Parathyroid adenoma (tissue), 2 donors: ENCODE measurements at regions not wholly inside any gene's neighbourhood (a gene's known extent, or its start where the extent isn't known, plus 50 kb on each side); places are given as distances from the start of the nearest gene placed in this dataset.

Source experiments
- H2AFZ ChIP-seq: fragments of 300-600 bp; sonication (generic); one replicate; pipeline ENCODE4 v1.7.0; 2017; ENCODE audit warnings: antibody characterized with exemption, mild to moderate bottlenecking
- H3K27ac ChIP-seq: fragments of 300-600 bp; sonication (generic); one replicate; pipeline ENCODE4 v1.7.0; 2017
- H3K27me3 ChIP-seq: fragments of 300-600 bp; sonication (generic); one replicate; pipeline ENCODE4 v1.7.0; 2017; ENCODE audit warnings: low read length; ENCODE audit not compliant: control insufficient read depth, insufficient read depth
- H3K36me3 ChIP-seq: fragments of 300-600 bp; sonication (generic); one replicate; pipeline ENCODE4 v1.7.0; 2017; ENCODE audit warnings: low read length; ENCODE audit not compliant: control insufficient read depth, insufficient read depth
- H3K4me1 ChIP-seq: fragments of 300-600 bp; sonication (generic); one replicate; pipeline ENCODE4 v1.7.0; 2017; ENCODE audit warnings: control low read depth
- H3K4me2 ChIP-seq: fragments of 300-600 bp; sonication (generic); one replicate; pipeline ENCODE4 v1.7.0; 2017; ENCODE audit warnings: low read length
- H3K4me3 ChIP-seq: fragments of 300-600 bp; sonication (generic); one replicate; pipeline ENCODE4 v1.7.0; 2017; ENCODE audit warnings: low read depth, low read length
- H3K79me2 ChIP-seq: fragments of 300-600 bp; sonication (generic); one replicate; pipeline ENCODE4 v1.7.0; 2017; ENCODE audit warnings: control low read depth
- H3K9ac ChIP-seq: fragments of 300-600 bp; sonication (generic); one replicate; pipeline ENCODE4 v1.7.0; 2017; ENCODE audit warnings: mild to moderate bottlenecking
- H3K9me3 ChIP-seq: fragments of 300-600 bp; sonication (generic); one replicate; pipeline ENCODE4 v1.7.0; 2017; ENCODE audit warnings: low read length; ENCODE audit not compliant: control insufficient read depth
- CTCF ChIP-seq: fragments of 300-600 bp; sonication (generic); IDR thresholded peaks from one replicate; pipeline ENCODE4 v1.7.0; 2017; ENCODE audit warnings: antibody characterized with exemption, mild to moderate bottlenecking
- donor health status: primary hyperparathyroidism.

GRCh38 chr22:49406879-49407587 is 420.6 kb downstream of the BRD1 start:
- no peak overlapping the region for H2AFZ ChIP-seq
- no peaks in the 10 kb centered on the region for H3K79me2 ChIP-seq
- H3K27ac ChIP-seq = no peak overlapping the region
- H3K9ac ChIP-seq = no peak overlapping the region
- no peaks in the 10 kb centered on the region for H3K9me3 ChIP-seq
- H3K4me2 ChIP-seq = no peak overlapping the region
- no peak overlapping the region for H3K4me3 ChIP-seq
- H3K36me3 ChIP-seq = no peaks in the 10 kb centered on the region
- no peaks in the 10 kb centered on the region for H3K27me3 ChIP-seq
- no peak for TF ChIP-seq CTCF
- no peaks in the 10 kb centered on the region for H3K4me1 ChIP-seq

GRCh38 chr22:49406047-49406650 is 421.5 kb downstream of the BRD1 start:
- H3K36me3 ChIP-seq = no peaks in the 10 kb centered on the region
- no peak overlapping the region for H3K4me2 ChIP-seq
- H3K9ac ChIP-seq = no peak overlapping the region
- H3K27me3 ChIP-seq = no peaks in the 10 kb centered on the region
- no peaks in the 10 kb centered on the region for H3K79me2 ChIP-seq
- TF ChIP-seq CTCF = no peak
- H3K27ac ChIP-seq = no peak overlapping the region
- no peaks in the 10 kb centered on the region for H3K9me3 ChIP-seq
- H3K4me3 ChIP-seq = no peak overlapping the region
- no peak overlapping the region for H2AFZ ChIP-seq
- H3K4me1 ChIP-seq = no peaks in the 10 kb centered on the region

- Histone ChIP-seq H3K4me2 (no peak overlapping the region), H3K79me2 (no peaks in the 10 kb centered on the region), H3K36me3 (no peaks in the 10 kb centered on the region), H3K9me3 (no peaks in the 10 kb centered on the region), H3K4me1 (no peaks in the 10 kb centered on the region), H3K27ac (no peak overlapping the region), H3K27me3 (no peaks in the 10 kb centered on the region), H3K4me3 (no peak overlapping the region), H2AFZ (no peak overlapping the region), H3K9ac (no peak overlapping the region)
- TF ChIP-seq CTCF = no peak
Measured at GRCh38 chr22:49405590-49405989, 422.1 kb downstream of the BRD1 start.

- Histone ChIP-seq H3K27me3 (no peaks in the 10 kb centered on the region), H3K4me3 (no peak overlapping the region), H3K9ac (no peak overlapping the region), H3K27ac (no peak overlapping the region), H3K4me1 (no peaks in the 10 kb centered on the region), H2AFZ (no peak overlapping the region), H3K4me2 (no peak overlapping the region), H3K9me3 (no peaks in the 10 kb centered on the region), H3K36me3 (no peaks in the 10 kb centered on the region), H3K79me2 (no peaks in the 10 kb centered on the region)
- TF ChIP-seq CTCF = no peak
Measured at GRCh38 chr22:49404576-49405241, 423.0 kb downstream of the BRD1 start.
